B cell (primary cell): ENCODE measurements at regions not wholly inside any gene's neighbourhood (a gene's known extent, or its start where the extent isn't known, plus 50 kb on each side); places are given as distances from the start of the nearest gene placed in this dataset.

Experiments used
- ATAC-seq: fragments of 200-7000 bp; cut with Tn5 transposase; one replicate; pipeline ENCODE4 v1.10.0; 2021; ENCODE audit warnings: low read depth, mild to moderate bottlenecking, moderate number of reproducible peaks, moderate library complexity
- CTCF ChIA-PET: fragments of 350-600 bp; sonication (Branson Sonifier 250); formaldehyde crosslinking; loops from one replicate; lab custom pipeline; 2021; ENCODE audit warnings: antibody characterized with exemption, inconsistent platforms; lab: Charles Lee
- POLR2A ChIA-PET: fragments of 350-600 bp; sonication (Branson Sonifier 250); formaldehyde crosslinking; loops from one replicate; lab custom pipeline; 2021; ENCODE audit warnings: antibody characterized with exemption; lab: Charles Lee
- DNase-seq: peaks from one replicate; pipeline ENCODE4 v3.0.0; 2013
- H2AFZ ChIP-seq: 2 replicates; pipeline ENCODE4 v1.6.1; 2012; ENCODE audit warnings: mild to moderate bottlenecking, low read depth, low read length; ENCODE audit not compliant: insufficient read depth, poor library complexity, severe bottlenecking
- H3K27ac ChIP-seq, 2 donors: 1 replicate in 1 of 2; 2 replicates in 1 of 2; pipeline ENCODE4 v1.5.1; 2012 to 2013; ENCODE audit warnings: low read length in 2 of 2, mild to moderate bottlenecking in 2 of 2, moderate library complexity in 1 of 2
- H3K27me3 ChIP-seq, 4 experiments: fragments of 200-600 bp in 1 of 4; sonication (generic) in 1 of 4; replicated peaks in 1 of 4; 1 replicate in 2 of 4; 2 replicates in 2 of 4; pipeline versions ENCODE4 v1.6.1 to v1.7.0; 2013 to 2016; ENCODE audit warnings: low read length in 3 of 4, mild to moderate bottlenecking in 2 of 4, mixed read lengths in 1 of 4, moderate library complexity in 1 of 4; ENCODE audit not compliant: insufficient read depth in 4 of 4, control insufficient read depth in 3 of 4; ENCODE audit errors: control extremely low read depth in 1 of 4
- H3K36me3 ChIP-seq, 2 experiments: replicated peaks in 1 of 2; 1 replicate in 1 of 2; 2 replicates in 1 of 2; pipeline versions ENCODE4 v1.6.1 to v1.7.1; 2013; ENCODE audit warnings: low read length in 1 of 2; ENCODE audit not compliant: insufficient read depth in 2 of 2, control insufficient read depth in 1 of 2; ENCODE audit errors: control extremely low read depth in 1 of 2, extremely low read depth in 1 of 2
- H3K4me1 ChIP-seq, 2 donors: fragments of 200-600 bp in 1 of 2; sonication (generic) in 1 of 2; 1 replicate in 1 of 2; 2 replicates in 1 of 2; pipeline versions ENCODE4 v1.5.1 to v1.6.1; 2013 to 2017; ENCODE audit warnings: low read length in 2 of 2; ENCODE audit not compliant: control insufficient read depth in 2 of 2, insufficient read depth in 2 of 2
- H3K4me2 ChIP-seq: replicated peaks from 2 replicates; pipeline ENCODE3; 2012; ENCODE audit warnings: mild to moderate bottlenecking, low read depth, low read length; ENCODE audit not compliant: poor library complexity, severe bottlenecking
- H3K4me3 ChIP-seq, 5 experiments: fragments of 200-600 bp in 1 of 5; sonication (generic) in 1 of 5; 1 replicate in 3 of 5; 2 replicates in 2 of 5; pipeline versions ENCODE4 v1.5.1 to v1.7.0; 2011 to 2016; ENCODE audit warnings: low read length in 4 of 5, mild to moderate bottlenecking in 4 of 5, low read depth in 2 of 5, control low read depth in 1 of 5, moderate library complexity in 1 of 5; ENCODE audit not compliant: insufficient read depth in 1 of 5; ENCODE audit errors: control extremely low read depth in 1 of 5, extremely low read depth in 1 of 5
- H3K79me2 ChIP-seq: fragments of 200-600 bp; sonication (generic); one replicate; pipeline ENCODE4 v1.6.0; 2016; ENCODE audit warnings: low read length; ENCODE audit not compliant: control insufficient read depth, insufficient read depth
- H3K9ac ChIP-seq: fragments of 200-600 bp; sonication (generic); 2 replicates; pipeline ENCODE4 v1.6.1; 2017; ENCODE audit warnings: mild to moderate bottlenecking, low read length, moderate library complexity
- H3K9me3 ChIP-seq, 3 donors: one replicate each; pipeline versions ENCODE4 v1.6.1 to v1.7.1; 2013; ENCODE audit warnings: low read length in 2 of 3; ENCODE audit not compliant: control insufficient read depth in 2 of 3, insufficient read depth in 1 of 3; ENCODE audit errors: control extremely low read depth in 1 of 3
- H4K20me1 ChIP-seq: 2 replicates; pipeline ENCODE4 v1.6.0; 2012; ENCODE audit warnings: mild to moderate bottlenecking, low read length; ENCODE audit not compliant: insufficient read depth, control insufficient read depth, poor library complexity, severe bottlenecking
- H3K27ac Mint-ChIP-seq: one replicate; pipeline ENCODE4 v1.8.0; 2021; ENCODE audit warnings: mixed read lengths
- H3K27me3 Mint-ChIP-seq: one replicate; pipeline ENCODE4 v1.8.0; 2021; ENCODE audit warnings: mixed read lengths
- H3K4me1 Mint-ChIP-seq: one replicate; pipeline ENCODE4 v1.8.0; 2021; ENCODE audit warnings: mixed read lengths
- H3K4me3 Mint-ChIP-seq: one replicate; pipeline ENCODE4 v1.8.0; 2021; ENCODE audit warnings: mixed read lengths
- H3K9me3 Mint-ChIP-seq: one replicate; pipeline ENCODE4 v1.8.0; 2022; ENCODE audit warnings: mixed read lengths; ENCODE audit not compliant: insufficient read depth
- EZH2 ChIP-seq: IDR thresholded peaks from 2 replicates; pipeline ENCODE4 v1.6.1; 2012; ENCODE audit warnings: borderline replicate concordance, low read depth, mild to moderate bottlenecking, moderate library complexity, low read length; ENCODE audit not compliant: insufficient read depth, poor library complexity, severe bottlenecking
- WGBS: methylation state at CpG from one replicate; pipeline ENCODE4 v1.1.5; 2013; ENCODE audit warnings: missing lambda C conversion rate; ENCODE audit not compliant: insufficient coverage; 5-methylcytosine and 5-hydroxymethylcytosine counted together
- intact Hi-C: fragments of 100-400 bp; cut with micrococcal nuclease; formaldehyde crosslinking; loops from one replicate; pipeline ENCODE4 v1.10.0; 2022
- TF ChIP-seq, protein P1 (sequence below): fragments of 200-600 bp; IDR thresholded peaks from one replicate; pipeline ENCODE4 v1.8.0; 2022; ENCODE audit warnings: antibody characterized with exemption, mild to moderate bottlenecking

DNA sequence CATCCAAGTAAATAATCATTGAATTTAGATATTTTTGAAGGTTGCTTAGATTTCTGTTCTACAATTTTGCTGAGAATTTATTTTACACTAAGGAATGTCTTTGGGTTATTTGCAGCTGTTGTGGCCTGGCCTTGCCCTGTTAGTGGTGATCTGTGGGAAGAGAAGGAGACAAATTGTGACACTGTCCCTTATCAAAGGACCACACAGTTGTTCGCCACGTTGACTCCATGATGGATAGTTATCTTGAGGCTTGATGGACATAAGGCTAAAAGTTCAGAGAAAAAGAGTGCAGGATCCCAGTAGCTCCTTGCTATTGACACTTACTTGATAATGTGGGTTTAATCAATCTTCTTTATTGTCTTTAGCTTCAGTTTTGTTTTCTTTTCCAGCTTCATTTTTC is 186.6 kb upstream of the MEF2C start:
- Mint-ChIP-seq H3K9me3 (no peaks in the 10 kb centered on the region), H3K27me3 (no peaks in the 10 kb centered on the region), H3K4me1 (peaks cover 16% of the 10 kb centered on the region), H3K4me3 (no peak overlapping the region), H3K27ac (no peak overlapping the region)
- CTCF ChIA-PET: no interaction called here
- Histone ChIP-seq H3K4me3 (no peak overlapping the region), H3K36me3 (no peaks in the 10 kb centered on the region), H4K20me1 (no peaks in the 10 kb centered on the region), H3K4me2 (no peak overlapping the region), H3K27me3 (no peaks in the 10 kb centered on the region), H3K9ac (no peak overlapping the region), H2AFZ (no peak overlapping the region), H3K4me1 (peaks cover 7 to 22% of the 10 kb centered on the region in 2 donors), H3K79me2 (no peaks in the 10 kb centered on the region), H3K9me3 (no peaks in the 10 kb centered on the region), H3K27ac (no peak overlapping the region)
- intact Hi-C loops: no loop called here
- POLR2A ChIA-PET: no interaction called here
- ATAC-seq: no peak
- WGBS: 92% methylated on average over 2 of the region's 2 CpGs
- no peak for DNase-seq
- TF ChIP-seq, protein P1, sequence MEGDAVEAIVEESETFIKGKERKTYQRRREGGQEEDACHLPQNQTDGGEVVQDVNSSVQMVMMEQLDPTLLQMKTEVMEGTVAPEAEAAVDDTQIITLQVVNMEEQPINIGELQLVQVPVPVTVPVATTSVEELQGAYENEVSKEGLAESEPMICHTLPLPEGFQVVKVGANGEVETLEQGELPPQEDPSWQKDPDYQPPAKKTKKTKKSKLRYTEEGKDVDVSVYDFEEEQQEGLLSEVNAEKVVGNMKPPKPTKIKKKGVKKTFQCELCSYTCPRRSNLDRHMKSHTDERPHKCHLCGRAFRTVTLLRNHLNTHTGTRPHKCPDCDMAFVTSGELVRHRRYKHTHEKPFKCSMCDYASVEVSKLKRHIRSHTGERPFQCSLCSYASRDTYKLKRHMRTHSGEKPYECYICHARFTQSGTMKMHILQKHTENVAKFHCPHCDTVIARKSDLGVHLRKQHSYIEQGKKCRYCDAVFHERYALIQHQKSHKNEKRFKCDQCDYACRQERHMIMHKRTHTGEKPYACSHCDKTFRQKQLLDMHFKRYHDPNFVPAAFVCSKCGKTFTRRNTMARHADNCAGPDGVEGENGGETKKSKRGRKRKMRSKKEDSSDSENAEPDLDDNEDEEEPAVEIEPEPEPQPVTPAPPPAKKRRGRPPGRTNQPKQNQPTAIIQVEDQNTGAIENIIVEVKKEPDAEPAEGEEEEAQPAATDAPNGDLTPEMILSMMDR: no peak
- no peak for TF ChIP-seq EZH2

DNA sequence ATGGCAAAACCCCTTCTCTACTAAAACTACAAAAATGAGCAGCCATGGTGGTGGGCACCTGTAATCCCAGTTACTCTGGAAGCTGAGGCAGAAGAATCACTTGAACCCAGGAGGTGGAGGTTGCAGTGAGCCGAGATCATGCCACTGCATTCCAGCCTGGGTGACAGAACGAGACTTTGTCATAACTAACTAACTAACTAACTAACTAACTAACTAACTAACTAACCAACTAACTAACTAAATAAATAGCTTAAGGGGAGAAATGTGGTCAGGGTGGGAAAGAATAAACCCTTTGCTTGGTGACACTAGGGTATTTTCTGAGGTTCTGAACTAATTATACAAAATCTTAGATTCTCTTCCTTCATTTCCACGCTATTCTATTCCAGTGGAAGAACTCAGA is 184.4 kb upstream of the MEF2C start:
- CTCF ChIA-PET: no interaction called here
- Mint-ChIP-seq H3K27me3 (no peaks in the 10 kb centered on the region), H3K4me3 (no peak overlapping the region), H3K4me1 (peaks cover 8% of the 10 kb centered on the region), H3K27ac (no peak overlapping the region), H3K9me3 (no peaks in the 10 kb centered on the region)
- Histone ChIP-seq H4K20me1 (no peaks in the 10 kb centered on the region), H3K4me1 (peaks cover 0 to 11% of the 10 kb centered on the region in 2 donors), H3K79me2 (no peaks in the 10 kb centered on the region), H3K27me3 (no peaks in the 10 kb centered on the region), H3K9ac (no peak overlapping the region), H3K4me3 (no peak overlapping the region), H3K9me3 (no peaks in the 10 kb centered on the region), H3K36me3 (no peaks in the 10 kb centered on the region), H3K27ac (no peak overlapping the region), H3K4me2 (no peak overlapping the region), H2AFZ (no peak overlapping the region)
- POLR2A ChIA-PET: no interaction called here
- no peak for TF ChIP-seq EZH2
- TF ChIP-seq, protein P1: no peak
- intact Hi-C loops: no loop called here
- ATAC-seq (no peak), DNase-seq (no peak)
- WGBS: 100% methylated on average over 1 of the region's 3 CpGs
